Mammary epithelial cell (primary cell): ENCODE measurements at regions not wholly inside any gene's neighbourhood (a gene's known extent, or its start where the extent isn't known, plus 50 kb on each side); places are given as distances from the start of the nearest gene placed in this dataset.

ENCODE experiments used
- CTCF ChIP-seq, 2 donors: IDR thresholded peaks in 1 of 2; conservative IDR thresholded peaks in 1 of 2; 2 replicates each; pipeline ENCODE4 v1.5.1; 2011 to 2012; ENCODE audit warnings: inconsistent platforms in 2 of 2, low read length in 2 of 2, mild to moderate bottlenecking in 2 of 2, control low read depth in 1 of 2, low read depth in 1 of 2; ENCODE audit not compliant: insufficient read depth in 1 of 2; ENCODE audit errors: extremely low read depth in 1 of 2
- EZH2 ChIP-seq: IDR thresholded peaks from 2 replicates; pipeline ENCODE4 v1.6.1; 2012; ENCODE audit warnings: low read length, inconsistent platforms, borderline replicate concordance

- no peak for TF ChIP-seq CTCF (conservative IDR thresholded peaks at IDR 0.05 in 1 of 2, IDR thresholded peaks at IDR 0.05 in 1 of 2; ENCODE audit: extremely low read depth in 1 of 2, insufficient read depth in 1 of 2, low read depth in 1 of 2, low read length in 2 of 2)
- no peak for TF ChIP-seq EZH2
Observed at GRCh38 chr11:134940441-134941126, 528.5 kb upstream of the B3GAT1 start.
